ENCODE measurements at regions not wholly inside any gene's neighbourhood (a gene's known extent, or its start where the extent isn't known, plus 50 kb on each side); places are given as distances from the start of the nearest gene placed in this dataset.

DNA sequence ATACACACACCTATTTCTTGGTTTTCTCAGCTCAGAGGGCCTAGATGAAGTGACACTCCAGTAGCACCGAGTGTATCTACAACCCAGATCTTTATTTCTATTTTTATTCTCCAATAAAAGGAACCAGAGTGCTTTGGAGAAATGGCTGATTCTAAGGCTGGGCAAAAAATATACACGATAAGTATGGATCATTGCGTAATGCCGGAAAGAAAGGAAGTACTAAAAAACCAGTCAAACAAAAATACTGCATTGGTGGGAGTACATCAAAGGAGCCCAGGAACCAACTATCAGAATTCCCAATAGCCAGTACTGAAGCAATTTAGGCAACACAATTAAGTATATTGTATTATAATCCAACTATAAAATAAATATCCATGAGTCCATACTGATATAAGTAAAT, 400.9 kb upstream of the CCDC196 start:
- Mint-ChIP-seq H3K4me1 (ENCODE audit: low read depth) (no peaks in the 10 kb centered on the region), H3K27me3 (ENCODE audit: low read depth) (peaks cover 2% of the 10 kb centered on the region), H3K36me3 (ENCODE audit: low read depth) (no peaks in the 10 kb centered on the region), H3K27ac (ENCODE audit: unreplicated experiment) (no peak overlapping the region), H3K4me3 (ENCODE audit: unreplicated experiment) (no peak overlapping the region), H3K9me3 (ENCODE audit: low read depth) (no peaks in the 10 kb centered on the region)
- TF ChIP-seq, protein P1, sequence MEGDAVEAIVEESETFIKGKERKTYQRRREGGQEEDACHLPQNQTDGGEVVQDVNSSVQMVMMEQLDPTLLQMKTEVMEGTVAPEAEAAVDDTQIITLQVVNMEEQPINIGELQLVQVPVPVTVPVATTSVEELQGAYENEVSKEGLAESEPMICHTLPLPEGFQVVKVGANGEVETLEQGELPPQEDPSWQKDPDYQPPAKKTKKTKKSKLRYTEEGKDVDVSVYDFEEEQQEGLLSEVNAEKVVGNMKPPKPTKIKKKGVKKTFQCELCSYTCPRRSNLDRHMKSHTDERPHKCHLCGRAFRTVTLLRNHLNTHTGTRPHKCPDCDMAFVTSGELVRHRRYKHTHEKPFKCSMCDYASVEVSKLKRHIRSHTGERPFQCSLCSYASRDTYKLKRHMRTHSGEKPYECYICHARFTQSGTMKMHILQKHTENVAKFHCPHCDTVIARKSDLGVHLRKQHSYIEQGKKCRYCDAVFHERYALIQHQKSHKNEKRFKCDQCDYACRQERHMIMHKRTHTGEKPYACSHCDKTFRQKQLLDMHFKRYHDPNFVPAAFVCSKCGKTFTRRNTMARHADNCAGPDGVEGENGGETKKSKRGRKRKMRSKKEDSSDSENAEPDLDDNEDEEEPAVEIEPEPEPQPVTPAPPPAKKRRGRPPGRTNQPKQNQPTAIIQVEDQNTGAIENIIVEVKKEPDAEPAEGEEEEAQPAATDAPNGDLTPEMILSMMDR (IDR thresholded peaks at IDR 0.05) = no peak
- no peak for DNase-seq (ENCODE audit: low spot score)

DNA sequence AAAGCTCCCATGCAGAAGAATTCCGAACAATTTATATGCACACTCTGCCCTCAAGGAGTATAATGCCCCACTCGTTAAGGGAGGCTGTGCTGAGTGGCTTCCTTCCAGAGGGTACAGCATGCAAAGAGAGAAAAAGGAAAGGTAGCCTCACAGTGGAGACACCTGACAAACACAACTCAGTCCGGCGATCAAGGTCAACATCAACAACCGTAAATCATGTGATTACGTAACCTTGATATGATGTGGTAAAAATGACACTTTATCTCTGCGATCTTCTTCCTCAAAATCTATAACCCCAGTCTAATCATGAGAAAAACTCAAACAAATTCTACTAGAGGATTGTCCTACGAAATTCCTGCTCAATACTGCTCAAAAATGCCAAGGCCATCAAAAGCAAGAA, 400.5 kb upstream of the CCDC196 start:
- no peaks in the 10 kb centered on the region for H3K9me3 Mint-ChIP-seq (ENCODE audit: low read depth)
- H3K4me3 Mint-ChIP-seq (ENCODE audit: unreplicated experiment) = no peak overlapping the region
- peaks cover 2% of the 10 kb centered on the region for H3K27me3 Mint-ChIP-seq (ENCODE audit: low read depth)
- DNase-seq (ENCODE audit: low spot score) = no peak
- TF ChIP-seq, protein P1 (IDR thresholded peaks at IDR 0.05) = no peak
- H3K27ac Mint-ChIP-seq (ENCODE audit: unreplicated experiment) = no peak overlapping the region
- no peaks in the 10 kb centered on the region for H3K4me1 Mint-ChIP-seq (ENCODE audit: low read depth)
- H3K36me3 Mint-ChIP-seq (ENCODE audit: low read depth) = no peaks in the 10 kb centered on the region

DNA sequence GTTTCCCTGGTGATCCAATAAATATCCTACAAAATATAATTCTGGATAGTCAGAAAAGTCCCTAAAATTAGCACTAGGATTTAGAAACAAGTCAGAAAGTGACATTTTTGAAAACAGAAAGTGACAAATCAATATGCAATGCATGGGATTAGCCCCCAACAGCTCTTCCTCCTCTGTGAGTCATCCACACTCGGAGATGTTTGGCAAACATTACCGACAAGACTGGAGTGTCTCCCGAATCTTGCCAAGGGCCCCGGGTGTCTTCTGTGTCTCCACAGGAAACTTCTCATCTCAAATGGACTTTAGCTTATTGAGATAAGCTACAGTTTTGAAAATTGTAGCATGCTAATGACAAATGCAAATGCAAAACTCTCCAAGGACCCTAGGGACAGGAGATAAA, 398.9 kb upstream of the CCDC196 start:
- Mint-ChIP-seq H3K27me3 (ENCODE audit: low read depth) (peaks cover 4% of the 10 kb centered on the region), H3K9me3 (ENCODE audit: low read depth) (no peaks in the 10 kb centered on the region), H3K36me3 (ENCODE audit: low read depth) (peaks cover 1% of the 10 kb centered on the region), H3K27ac (ENCODE audit: unreplicated experiment) (no peak overlapping the region), H3K4me3 (ENCODE audit: unreplicated experiment) (no peak overlapping the region), H3K4me1 (ENCODE audit: low read depth) (no peaks in the 10 kb centered on the region)
- DNase-seq (ENCODE audit: low spot score) = no peak
- TF ChIP-seq, protein P1 (IDR thresholded peaks at IDR 0.05) = no peak

DNA sequence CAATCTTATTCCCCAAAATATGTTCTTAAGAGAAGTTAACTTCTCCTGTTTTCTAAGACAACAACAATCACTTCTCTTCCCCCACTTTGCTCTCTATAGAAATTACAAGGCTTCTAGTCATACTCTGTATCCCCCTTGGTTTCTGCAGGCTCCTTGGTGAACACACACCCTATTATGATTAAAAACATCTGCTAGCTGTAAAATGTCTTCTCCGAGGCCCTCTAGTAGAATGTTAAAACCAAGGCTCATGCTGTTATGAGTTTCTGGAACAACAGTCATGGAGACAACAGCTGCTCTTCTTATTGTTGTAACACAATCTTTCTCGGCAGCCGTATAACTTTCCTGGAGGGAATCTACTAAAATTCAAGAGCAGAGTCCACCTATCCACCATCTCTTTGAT, 397.5 kb upstream of the CCDC196 start:
- TF ChIP-seq, protein P1 (IDR thresholded peaks at IDR 0.05) = no peak
- peaks cover 1% of the 10 kb centered on the region for H3K36me3 Mint-ChIP-seq (ENCODE audit: low read depth)
- H3K27me3 Mint-ChIP-seq (ENCODE audit: low read depth) = peaks cover 4% of the 10 kb centered on the region
- H3K4me3 Mint-ChIP-seq (ENCODE audit: unreplicated experiment) = no peak overlapping the region
- DNase-seq (ENCODE audit: low spot score) = no peak
- H3K27ac Mint-ChIP-seq (ENCODE audit: unreplicated experiment) = no peak overlapping the region
- H3K4me1 Mint-ChIP-seq (ENCODE audit: low read depth) = no peaks in the 10 kb centered on the region
- H3K9me3 Mint-ChIP-seq (ENCODE audit: low read depth) = no peaks in the 10 kb centered on the region

DNA sequence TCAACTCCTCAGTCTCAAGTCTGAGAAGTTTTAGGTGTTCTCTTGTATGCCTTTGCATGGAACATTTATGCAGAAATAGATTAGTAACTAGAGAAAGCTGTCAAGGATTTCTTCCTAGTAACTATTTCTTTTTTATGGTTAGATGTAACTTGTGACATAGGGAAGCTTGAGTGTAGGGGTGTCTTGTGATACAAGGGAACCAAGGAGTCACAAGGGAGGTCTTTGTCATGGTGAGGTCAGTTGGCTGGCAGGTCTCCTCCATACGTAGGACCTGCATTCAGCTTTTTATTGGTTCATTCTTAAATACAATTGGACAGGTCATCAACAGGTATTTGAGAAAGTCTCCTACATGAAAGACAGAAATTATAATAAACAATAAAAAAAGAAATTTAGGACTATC, 394.0 kb upstream of the CCDC196 start:
- TF ChIP-seq, protein P1 (IDR thresholded peaks at IDR 0.05) = no peak
- Mint-ChIP-seq H3K27ac (ENCODE audit: unreplicated experiment) (no peak overlapping the region), H3K4me3 (ENCODE audit: unreplicated experiment) (no peak overlapping the region)

More for the DNA sequence above, 394.0 kb upstream of the CCDC196 start:
- H3K36me3 Mint-ChIP-seq (ENCODE audit: low read depth) = peaks cover 1% of the 10 kb centered on the region
- H3K4me1 Mint-ChIP-seq (ENCODE audit: low read depth) = no peaks in the 10 kb centered on the region
- no peaks in the 10 kb centered on the region for H3K9me3 Mint-ChIP-seq (ENCODE audit: low read depth)
- peaks cover 10% of the 10 kb centered on the region for H3K27me3 Mint-ChIP-seq (ENCODE audit: low read depth)
- no peak for DNase-seq (ENCODE audit: low spot score)

Data from chondrocyte (in vitro differentiated cells).